Panc1 (cell line): ENCODE measurements at regions not wholly inside any gene's neighbourhood (a gene's known extent, or its start where the extent isn't known, plus 50 kb on each side); places are given as distances from the start of the nearest gene placed in this dataset.

Source experiments
- CTCF ChIP-seq: fragments of 450-650 bp; IDR thresholded peaks from 2 replicates; pipeline ENCODE4 v1.5.1; 2017; ENCODE audit warnings: mild to moderate bottlenecking
- POLR2AphosphoS5 ChIP-seq: IDR thresholded peaks from 2 replicates; pipeline ENCODE4 v1.6.1; 2012; ENCODE audit warnings: mild to moderate bottlenecking, low read depth, low read length, moderate library complexity
- SIN3A ChIP-seq: IDR thresholded peaks from 2 replicates; pipeline ENCODE4 v1.6.1; 2012; ENCODE audit warnings: low read depth, mild to moderate bottlenecking, low read length, moderate library complexity, borderline replicate concordance; ENCODE audit not compliant: insufficient read depth
- TCF7L2 ChIP-seq: IDR thresholded peaks from 2 replicates; pipeline ENCODE4 v1.6.1; 2011; ENCODE audit warnings: mild to moderate bottlenecking, low read depth, low read length, inconsistent platforms
- TF ChIP-seq, protein P1 (sequence below), 2 experiments: IDR thresholded peaks; 2 replicates each; pipeline ENCODE4 v1.6.1; 2011 to 2012; ENCODE audit warnings: low read depth in 2 of 2, control low read depth in 1 of 2, low read length in 1 of 2, mild to moderate bottlenecking in 1 of 2, moderate library complexity in 1 of 2; ENCODE audit not compliant: insufficient read depth in 1 of 2

GRCh38 chr2:19176977-19177376 lies 181.4 kb downstream of the OSR1 start:
- no peak for TF ChIP-seq CTCF
- TF ChIP-seq, protein P1, sequence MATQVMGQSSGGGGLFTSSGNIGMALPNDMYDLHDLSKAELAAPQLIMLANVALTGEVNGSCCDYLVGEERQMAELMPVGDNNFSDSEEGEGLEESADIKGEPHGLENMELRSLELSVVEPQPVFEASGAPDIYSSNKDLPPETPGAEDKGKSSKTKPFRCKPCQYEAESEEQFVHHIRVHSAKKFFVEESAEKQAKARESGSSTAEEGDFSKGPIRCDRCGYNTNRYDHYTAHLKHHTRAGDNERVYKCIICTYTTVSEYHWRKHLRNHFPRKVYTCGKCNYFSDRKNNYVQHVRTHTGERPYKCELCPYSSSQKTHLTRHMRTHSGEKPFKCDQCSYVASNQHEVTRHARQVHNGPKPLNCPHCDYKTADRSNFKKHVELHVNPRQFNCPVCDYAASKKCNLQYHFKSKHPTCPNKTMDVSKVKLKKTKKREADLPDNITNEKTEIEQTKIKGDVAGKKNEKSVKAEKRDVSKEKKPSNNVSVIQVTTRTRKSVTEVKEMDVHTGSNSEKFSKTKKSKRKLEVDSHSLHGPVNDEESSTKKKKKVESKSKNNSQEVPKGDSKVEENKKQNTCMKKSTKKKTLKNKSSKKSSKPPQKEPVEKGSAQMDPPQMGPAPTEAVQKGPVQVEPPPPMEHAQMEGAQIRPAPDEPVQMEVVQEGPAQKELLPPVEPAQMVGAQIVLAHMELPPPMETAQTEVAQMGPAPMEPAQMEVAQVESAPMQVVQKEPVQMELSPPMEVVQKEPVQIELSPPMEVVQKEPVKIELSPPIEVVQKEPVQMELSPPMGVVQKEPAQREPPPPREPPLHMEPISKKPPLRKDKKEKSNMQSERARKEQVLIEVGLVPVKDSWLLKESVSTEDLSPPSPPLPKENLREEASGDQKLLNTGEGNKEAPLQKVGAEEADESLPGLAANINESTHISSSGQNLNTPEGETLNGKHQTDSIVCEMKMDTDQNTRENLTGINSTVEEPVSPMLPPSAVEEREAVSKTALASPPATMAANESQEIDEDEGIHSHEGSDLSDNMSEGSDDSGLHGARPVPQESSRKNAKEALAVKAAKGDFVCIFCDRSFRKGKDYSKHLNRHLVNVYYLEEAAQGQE (IDR thresholded peaks at IDR 0.05; ENCODE audit: insufficient read depth in 1 of 2, low read depth in 2 of 2, low read length in 1 of 2): no peak
- no peak for TF ChIP-seq SIN3A
- TF ChIP-seq POLR2AphosphoS5: no peak
- TF ChIP-seq TCF7L2: no peak
